Stimulated activated CD4-positive, alpha-beta T cell treated with anti-CD3 and anti-CD28 coated beads, Interleukin-1b, Interleukin-23, amount 100 ng/mL, for 48 hours (primary cell): ENCODE measurements at regions not wholly inside any gene's neighbourhood (a gene's known extent, or its start where the extent isn't known, plus 50 kb on each side); places are given as distances from the start of the nearest gene placed in this dataset.

Experiments
- DNase-seq: peaks from one replicate; pipeline ENCODE4 v3.0.0-alpha.2; 2020

DNA sequence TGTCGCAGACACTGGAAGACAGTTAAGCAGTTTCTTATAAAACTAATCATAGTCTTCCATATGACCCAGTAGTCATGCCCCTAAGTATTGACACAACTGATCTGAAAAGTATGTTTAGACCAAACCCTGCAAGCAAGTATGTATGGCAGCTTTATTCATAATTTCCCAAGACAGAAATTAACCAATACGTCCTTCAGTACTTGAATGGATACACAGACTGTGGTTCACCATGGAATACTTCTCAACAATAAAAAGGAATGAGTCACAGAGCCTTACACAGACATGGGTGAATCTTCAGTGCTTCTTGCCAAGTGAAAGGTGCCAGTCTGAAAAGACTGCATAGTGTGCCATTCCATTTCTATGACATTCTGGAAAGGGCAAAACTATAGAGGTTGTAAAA, 50.2 kb upstream of the AKR1E2 start:
- no peak for DNase-seq

DNA sequence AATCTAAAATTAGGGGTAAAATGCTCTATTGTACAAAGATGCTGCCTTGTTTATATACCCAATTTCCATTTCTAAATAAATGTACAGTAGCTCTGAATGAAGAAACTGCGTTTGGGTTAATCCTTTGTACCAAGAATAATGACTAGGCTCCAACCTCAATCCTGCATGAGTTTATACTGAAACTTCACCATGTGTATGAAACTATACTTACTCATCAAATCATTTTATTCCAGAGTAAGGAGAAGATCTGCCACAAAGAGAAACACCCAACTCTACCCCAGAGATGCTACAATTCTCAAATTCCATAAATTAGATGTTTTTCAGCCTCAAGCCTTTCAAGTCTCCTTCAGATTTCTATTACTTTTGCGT, 53.8 kb upstream of the AKR1E2 start:
- no peak for DNase-seq

DNA sequence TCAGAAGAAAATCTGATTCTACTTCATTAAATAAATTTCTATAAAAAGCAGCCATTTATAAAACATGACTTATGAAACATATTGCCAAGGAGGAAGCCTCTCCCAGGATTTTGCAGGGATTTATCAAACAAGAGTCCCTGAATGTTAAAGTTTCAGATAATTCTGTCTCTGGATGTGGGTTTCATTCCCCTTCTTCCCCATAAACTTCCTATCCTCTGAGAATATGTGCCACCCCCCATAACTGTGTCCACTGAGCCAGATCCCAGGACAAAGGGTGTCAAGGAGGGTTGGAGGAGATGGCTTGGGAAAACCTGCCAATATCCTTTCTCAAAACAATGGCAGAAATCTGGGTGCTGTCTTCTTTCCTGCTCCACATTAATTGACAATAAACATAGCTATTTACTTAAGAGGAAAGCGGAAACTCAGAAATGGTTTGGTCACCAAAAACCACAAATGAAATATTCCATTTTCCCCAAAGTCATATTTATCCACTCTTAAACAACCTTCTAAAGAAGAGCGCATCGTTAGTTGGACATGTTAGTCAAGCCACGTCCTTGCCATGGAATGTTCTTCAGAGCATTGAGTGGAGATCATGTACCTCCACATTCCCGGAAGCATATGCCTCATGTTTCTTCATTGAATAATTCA, 54.3 kb upstream of the AKR1E2 start:
- no peak for DNase-seq

DNA sequence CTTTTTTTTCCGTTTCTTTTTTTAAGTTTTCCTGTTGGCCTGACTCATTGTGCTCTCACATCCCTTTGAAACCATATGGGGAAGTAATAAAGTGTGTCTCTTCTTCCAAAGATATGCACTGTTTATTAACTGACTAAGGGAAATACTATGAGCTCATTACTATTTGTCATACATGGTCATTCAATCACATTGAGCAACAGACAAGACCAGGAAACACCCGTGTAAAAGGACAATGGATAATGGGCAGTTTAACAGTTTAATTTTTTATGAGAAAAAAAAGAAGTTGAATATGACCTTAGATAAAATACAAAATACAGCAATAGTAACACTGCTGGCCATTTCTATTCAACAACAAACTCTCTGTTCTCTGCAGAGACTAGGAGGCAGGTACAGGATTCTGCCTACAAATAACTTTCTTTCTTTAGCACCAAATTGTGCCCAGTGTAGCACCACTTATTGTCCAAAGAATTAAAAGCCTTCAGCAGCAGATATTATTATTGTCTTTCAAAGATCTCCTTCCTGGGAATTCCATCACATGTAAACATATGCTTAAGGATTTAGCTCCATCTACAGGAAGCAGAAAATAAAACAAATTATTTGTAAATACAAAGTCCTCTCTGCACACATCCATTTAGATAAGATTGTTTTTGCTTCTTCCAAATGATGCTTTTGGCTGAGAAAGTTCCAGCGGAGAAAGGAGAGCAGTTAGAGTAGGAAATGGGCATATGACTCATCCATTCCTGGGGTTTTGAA, 55.0 kb upstream of the AKR1E2 start:
- DNase-seq = no peak

DNA sequence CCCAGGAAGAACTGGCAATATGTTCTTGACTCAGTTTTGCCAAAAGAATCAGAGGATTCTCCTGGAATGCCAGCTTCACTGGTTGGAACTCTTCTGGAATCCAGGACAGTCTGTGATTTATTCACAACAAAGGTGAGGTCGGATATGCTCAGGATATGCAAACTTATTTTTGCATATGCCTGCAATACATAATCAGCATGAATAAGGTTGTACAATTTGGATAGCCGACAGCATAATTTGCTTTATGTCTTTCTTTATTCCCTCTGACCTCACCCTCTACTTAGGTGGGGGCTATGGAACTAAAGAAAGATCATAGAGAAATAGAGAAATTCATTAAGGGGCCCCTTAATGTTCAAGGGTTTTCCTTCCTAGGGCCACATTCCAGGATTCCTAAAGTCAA, 57.6 kb upstream of the AKR1E2 start:
- no peak for DNase-seq

DNA sequence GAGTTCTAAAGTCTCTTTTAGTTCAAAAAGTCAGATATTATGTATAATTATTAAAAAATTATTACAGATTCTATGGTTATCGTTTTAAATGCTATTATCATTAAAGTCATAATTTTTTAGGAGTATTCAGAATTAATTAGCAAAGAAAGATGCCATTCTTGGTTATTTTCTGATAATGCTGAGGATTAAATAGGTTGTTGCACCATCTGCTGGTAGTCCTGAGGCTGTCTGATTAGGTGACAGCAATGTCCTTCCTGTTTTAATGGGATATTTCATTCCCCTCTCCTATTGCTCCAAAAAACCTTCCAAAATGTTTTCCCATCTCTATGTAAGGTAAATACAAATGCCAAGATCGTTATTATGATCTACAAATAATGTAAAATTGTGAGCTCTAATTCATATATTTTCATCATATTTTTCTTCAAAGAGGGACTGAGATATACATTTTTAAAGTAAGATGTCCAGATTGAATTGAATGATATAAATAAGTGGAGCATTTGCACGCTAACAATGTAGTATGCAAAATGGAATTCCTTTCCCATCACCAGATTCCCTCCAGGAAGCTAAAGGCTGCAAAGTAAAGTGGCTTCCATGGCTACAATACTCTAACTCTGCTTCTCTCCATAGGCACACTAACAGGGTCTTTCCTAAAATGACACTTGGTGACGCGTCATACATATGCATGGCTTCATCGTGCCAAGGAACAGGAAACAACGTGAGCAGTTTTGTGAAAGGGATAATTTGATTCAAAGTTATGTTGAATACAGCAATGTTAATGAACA, 58.8 kb upstream of the AKR1E2 start:
- DNase-seq = no peak

DNA sequence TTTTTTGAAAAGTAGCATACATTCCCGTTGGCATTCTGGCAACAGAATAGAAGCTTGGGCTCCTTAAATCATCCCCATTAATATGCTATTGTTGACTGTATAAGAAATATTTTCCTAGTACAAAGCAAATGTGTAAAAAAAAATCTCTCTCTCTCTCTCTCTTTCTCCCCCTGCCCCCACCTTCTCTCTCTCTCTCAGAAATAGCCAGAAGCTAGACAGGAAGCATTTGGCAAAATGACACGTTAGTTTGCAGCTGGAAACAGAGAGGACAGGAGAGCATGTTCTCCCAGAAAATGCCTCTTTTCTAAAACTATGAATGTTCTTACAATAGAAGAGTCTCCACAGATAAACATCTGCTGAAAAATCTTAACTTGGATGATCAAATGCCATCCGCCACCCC, 59.6 kb upstream of the AKR1E2 start:
- DNase-seq = no peak

DNA sequence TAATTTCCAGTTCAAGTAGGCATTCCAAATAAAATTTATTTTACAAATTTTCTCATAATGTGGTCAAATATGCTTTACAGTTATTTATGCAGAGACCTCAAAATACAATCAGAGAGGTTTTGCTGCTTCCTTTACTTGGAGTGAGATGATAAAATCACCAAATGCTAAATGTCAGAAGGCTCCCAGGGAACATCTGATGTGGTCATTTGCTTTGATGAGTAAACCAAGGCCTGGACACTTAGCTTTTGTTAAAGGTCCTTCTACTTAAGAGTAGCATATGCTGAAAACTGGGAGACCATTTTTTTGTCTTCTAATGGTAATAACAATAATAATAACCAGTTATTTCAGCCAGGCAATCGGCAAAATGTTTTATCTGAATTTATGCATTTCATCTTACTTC, 60.6 kb upstream of the AKR1E2 start:
- no peak for DNase-seq

DNA sequence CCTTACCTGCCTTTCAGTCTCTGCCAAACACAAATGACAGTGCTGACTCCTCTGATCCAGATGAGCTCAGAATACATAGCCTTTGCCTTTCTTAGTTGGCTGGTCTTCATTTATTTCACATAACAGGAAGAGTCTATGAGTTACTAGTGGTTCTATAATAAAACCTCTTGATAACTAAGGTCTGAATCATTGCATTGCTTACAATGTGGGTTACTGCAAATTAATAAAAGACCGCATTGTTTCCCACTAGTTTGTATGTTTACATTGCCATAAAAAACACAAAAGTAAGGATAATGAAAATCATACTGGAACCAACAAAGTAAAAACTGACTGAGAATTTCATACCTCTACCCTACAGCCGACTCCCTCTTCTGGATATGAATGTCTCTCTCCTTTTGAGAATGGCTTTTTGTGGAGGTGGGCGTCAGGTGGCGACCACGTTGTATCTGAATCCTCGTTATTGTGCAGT, 62.0 kb upstream of the AKR1E2 start:
- DNase-seq = peak; percentile 31

DNA sequence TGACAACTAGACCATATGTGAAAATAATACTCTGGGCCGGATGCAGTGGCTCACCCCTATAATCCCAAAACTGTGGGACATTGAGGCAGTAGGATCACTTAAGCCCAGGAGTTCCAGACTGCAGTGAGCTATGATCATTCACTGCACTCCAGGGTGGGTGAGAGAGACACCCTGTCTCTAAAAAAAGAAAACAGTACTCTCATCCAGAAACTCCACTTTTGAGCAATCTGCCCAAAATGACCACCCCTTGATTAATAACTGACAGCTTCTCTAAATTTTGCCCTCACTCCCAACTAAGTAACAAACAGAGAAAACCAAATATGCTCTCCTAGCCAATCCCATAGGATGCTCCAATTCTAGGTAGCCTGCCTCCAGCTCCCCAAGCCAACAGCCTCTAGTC, 62.5 kb upstream of the AKR1E2 start:
- DNase-seq = no peak

DNA sequence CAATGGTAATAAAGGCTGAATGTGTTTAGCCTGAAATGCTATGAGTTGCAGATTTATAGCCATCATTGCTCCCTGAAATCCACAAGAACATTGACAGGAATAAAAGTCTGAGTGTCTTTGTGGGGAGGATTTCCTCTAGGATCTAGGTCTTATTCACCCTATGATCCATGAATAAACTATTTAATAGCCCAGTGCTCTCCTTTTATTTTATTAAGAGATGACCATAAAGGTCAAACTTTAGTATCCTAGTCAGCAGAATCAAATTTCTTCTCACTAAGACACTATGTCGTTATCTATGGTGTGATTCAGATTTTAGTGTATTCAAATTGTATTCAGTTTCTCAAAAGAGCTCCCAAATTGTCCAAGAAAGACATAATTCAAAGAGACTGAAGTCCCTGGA, 67.8 kb upstream of the AKR1E2 start:
- no peak for DNase-seq

DNA sequence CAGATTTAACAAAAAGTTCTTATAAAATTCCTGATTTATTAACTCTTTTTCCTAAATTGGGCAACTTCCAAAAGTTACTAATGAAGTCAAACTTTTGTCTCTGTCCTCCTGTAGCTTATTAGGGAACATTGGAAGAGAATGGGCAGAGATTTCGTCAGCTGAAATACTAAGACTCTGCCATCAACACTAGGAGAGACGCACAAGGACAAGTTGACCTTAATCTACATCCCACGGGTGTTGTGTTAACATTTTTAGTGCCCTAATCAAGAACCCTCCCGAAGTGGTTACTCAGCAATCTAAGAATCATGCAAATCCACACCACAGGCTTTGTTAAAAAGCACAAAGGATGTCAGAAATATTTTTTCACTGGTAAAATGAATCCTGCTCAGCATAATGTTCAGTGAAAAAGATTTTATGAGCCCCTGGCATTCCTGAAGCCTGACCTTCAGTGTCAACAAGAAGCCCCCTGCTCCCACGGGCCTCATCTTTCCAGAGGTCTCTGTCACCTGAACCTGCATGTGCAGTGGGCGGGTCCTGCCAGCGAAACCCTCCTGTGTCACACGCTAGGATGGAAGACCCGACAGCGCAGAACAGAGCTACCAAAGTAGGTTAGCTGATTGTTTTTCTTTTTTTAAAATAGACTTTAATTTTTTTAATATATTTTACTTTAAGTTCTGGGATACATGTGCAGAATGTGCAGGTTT, 70.6 kb upstream of the AKR1E2 start:
- DNase-seq = no peak

DNA sequence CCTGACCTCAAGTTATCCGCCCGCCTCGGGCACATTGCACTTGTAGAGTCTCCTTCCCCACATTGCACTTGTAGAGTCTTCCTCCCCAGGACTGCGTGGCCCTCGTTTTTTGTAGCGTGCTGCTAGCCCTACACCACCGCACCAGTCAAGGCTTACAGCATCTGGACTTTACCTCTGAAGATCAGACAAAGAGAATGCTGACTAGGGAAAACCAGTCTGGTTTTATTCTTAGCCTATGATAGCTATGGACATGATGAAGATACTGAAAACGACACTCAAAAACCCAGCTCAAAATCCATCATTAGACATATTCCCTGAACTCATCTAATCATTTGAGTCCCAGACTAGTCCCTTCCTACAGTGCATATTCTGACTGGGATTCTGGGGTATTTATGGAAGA, 71.9 kb upstream of the AKR1E2 start:
- no peak for DNase-seq

DNA sequence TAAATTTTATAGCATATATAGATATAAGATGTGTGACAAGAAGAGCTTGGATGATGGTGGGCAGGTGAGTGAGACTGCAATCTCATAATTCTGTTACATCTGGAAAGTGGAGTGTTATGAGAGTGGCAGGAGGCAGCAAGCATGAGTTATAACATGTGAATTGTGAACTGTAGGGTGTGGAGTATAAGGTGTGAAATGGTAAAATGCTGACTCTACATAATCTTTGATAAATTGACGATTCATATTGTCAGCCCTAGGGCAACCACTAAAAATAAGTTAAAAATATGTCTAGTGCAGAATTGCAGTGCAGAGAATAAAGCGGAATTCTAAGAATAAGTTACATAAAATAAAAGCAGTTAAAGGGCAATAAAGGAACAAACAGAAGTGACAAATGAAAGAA, 74.8 kb upstream of the AKR1E2 start:
- no peak for DNase-seq

DNA sequence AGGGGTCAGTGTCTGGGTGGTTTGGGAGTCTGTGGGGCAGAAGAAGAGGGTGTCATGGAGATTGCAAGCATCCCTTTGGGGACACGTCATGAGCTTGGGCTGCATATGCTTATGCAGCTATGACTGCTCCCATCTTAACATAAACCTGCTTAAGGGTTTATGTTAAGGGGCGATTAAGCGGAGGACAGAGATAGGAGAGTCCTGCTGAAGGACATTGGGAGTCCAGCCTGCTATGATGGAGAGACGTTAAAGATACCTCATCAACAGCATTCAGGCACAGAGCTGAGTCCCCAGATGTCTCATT, 76.8 kb upstream of the AKR1E2 start:
- DNase-seq = no peak

DNA sequence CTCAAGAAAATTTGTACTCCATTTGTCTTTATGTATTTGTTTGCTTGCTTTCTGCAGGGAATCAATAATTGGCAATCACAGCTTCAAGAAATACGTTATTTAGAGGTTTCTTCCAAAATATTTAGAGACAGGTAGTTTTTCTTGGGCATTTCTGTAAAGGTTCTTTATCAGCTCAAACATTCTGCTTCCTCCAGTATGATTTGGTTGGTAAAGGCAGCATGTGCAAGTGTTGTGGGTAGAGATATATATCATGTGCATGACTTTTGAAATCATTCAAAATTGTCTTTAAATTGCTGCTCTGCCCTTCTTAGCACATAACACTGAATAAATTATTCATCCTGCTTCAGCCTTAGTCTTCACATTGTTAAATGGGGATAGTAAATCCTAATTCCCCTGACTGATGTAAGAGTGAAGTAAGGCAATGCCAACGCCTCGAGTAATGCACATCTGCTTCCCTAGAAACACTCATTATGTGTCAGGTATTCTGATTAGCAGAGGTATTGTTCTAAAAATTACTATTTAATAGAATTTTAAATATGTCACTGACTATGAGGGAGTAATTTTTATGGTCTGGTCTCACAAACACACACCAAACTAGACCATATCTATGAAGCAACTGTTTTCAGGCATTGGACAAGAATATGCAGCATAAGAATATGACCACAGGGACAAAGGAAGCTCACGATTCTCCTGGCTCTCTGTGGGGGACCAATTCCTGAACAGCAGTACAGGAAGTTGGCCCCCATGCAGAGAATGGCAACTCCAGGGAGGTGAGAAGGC, 77.3 kb upstream of the AKR1E2 start:
- no peak for DNase-seq

DNA sequence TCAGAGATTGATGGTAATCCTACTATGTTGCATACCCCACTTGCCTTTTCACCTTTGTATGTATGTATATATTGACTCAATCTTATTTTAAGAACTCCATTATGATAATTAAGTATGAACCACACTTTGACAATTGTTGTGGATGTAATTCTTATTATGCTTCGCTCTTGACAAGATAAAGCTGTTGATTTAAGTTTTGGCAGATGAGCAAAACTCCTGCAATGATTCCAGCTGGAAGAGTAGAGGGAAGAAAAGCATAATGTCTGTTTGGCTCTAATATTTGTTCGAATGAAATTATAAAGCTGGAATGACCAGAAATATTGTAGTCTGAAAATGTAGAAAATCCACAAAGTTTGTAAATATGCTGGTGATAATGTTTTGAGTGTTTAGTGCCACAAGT, 83.8 kb upstream of the AKR1E2 start:
- no peak for DNase-seq

DNA sequence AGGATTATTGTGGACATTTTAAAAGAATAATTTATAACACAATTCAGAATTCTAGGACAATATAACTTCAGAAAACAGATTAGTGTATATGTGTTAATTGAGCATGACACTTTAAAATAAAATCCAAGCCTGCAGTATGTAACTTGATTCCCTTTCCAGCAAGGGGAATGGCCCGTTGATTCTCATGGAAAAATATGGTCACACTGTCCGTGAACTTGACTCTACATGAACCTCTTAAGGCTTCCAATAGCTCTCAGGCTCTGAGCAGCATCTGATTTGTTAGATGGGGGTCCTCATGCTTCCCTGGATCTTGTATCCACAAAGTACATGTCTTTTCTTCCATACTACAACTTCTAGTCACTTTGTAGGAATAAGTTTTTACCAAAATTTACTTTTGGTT, 85.5 kb upstream of the AKR1E2 start:
- DNase-seq = no peak

DNA sequence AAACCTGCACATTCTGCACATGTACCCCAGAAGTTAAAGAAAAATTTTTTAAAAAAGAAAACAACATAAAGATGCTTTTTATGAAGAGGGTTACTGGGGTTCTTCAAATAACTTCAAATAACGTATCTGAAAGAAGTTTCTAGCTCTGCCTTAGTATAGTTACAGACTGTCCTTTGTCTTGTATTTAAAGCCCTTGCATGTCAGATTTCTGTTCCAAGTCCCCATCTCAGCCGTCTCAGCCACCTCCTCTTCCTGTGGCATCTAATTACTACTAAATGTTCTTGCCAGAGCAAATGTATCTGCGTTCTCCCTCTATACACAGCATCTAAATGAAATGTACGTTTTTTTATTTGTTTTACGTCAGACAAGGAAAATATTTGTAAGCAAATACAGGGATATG, 89.4 kb upstream of the AKR1E2 start:
- no peak for DNase-seq

DNA sequence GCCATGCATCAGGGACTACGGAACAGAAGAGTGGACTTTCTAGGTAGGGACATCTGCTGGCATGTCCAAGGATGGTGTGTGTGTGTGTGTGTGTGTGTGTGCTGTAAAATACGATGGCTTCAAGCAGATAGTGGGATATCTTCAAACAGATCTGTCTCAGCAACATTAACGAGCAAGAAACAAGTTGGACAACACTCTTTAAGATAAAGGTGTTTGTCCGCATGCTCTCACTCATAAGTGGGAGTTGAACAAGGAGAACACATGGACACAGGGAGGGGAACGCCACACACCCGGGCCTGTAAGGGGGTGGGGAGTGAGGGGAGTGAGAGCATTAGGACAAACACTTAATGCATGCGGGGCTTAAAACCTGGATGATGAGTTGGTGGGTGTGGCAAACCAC, 89.8 kb upstream of the AKR1E2 start:
- DNase-seq = no peak

DNA sequence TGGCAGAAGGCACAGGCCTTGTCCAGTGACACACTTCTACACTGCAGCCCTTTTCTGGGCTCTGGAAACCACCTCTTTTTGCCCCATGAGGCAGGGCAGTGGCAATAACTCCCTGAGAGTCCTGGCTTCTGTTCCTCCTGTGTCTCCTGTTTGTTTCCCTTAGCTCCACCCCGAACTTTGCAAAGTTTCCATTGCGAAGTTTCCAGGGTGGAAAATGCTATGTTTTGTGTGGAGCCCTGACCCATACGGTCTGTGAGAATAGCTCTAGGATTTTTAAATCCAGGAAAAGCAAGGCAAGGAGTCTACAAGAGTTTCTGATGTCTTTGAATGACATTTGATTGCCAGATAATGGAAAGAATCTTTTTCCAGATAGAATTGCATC, 92.2 kb upstream of the AKR1E2 start:
- DNase-seq = no peak

DNA sequence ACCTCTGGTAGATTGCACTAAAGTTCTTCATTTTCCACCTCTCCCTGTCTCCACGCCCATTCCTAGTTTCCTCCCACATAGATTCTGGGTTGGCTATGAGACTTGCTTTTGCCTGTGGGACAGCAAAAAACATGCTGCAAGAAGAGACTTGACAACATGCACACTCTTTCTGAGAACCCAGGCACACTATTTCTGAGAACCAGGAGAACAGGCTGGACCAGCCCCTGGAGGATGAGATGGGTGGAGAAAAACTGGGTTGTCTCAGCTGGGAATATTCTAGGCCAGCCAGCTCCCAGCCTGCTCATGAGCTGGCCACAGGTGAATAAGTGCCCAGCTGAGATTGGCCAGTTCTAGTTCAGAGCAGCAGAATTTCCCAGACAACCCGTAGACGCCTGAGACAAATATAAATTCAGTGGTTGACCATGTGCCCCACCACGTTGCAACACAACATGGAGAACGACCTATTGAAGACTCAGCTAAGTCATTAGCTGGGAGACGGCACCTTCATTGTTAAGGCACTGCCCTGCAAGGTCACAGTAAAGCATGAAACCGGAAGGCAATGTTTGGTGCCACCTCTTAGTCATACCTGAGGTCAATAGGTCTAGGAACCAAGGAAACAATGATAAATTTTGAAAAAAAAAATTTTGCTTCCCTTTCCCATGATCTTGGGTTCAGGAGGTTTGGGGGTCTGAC, 92.7 kb upstream of the AKR1E2 start:
- no peak for DNase-seq
